MM.1S (cell line): ENCODE measurements at regions not wholly inside any gene's neighbourhood (a gene's known extent, or its start where the extent isn't known, plus 50 kb on each side); places are given as distances from the start of the nearest gene placed in this dataset.

Experiments used
- DNase-seq: peaks from one replicate; pipeline ENCODE4 v3.0.0-alpha.2; 2015
- H2AFZ ChIP-seq: fragments of 300-600 bp; sonication (generic); 2 replicates; pipeline ENCODE4 v1.6.0; 2016; ENCODE audit warnings: antibody characterized with exemption, low read length
- H3F3A ChIP-seq: fragments of 300-600 bp; sonication (generic); 2 replicates; pipeline ENCODE4 v1.6.1; 2016; ENCODE audit warnings: mild to moderate bottlenecking, antibody characterized with exemption, low read length, moderate library complexity, mixed read lengths; ENCODE audit not compliant: insufficient read depth
- H3K27ac ChIP-seq: fragments of 300-600 bp; sonication (generic); 2 replicates; pipeline ENCODE4 v1.5.1; 2016; ENCODE audit warnings: mild to moderate bottlenecking, low read length
- H3K27me3 ChIP-seq: fragments of 300-600 bp; sonication (generic); replicated peaks from 2 replicates; pipeline ENCODE4 v1.6.0; 2016; ENCODE audit warnings: low read length; ENCODE audit not compliant: insufficient read depth
- H3K36me3 ChIP-seq: fragments of 300-600 bp; sonication (generic); replicated peaks from 2 replicates; pipeline ENCODE4 v1.6.1; 2016; ENCODE audit warnings: mild to moderate bottlenecking, low read length, mixed read lengths; ENCODE audit not compliant: insufficient read depth
- H3K4me1 ChIP-seq: fragments of 300-600 bp; sonication (generic); 2 replicates; pipeline ENCODE4 v1.6.1; 2016; ENCODE audit warnings: low read length, mixed read lengths
- H3K4me2 ChIP-seq: fragments of 300-600 bp; sonication (generic); 2 replicates; pipeline ENCODE4 v1.6.0; 2016; ENCODE audit warnings: low read depth, low read length
- H3K4me3 ChIP-seq: fragments of 300-600 bp; sonication (generic); 2 replicates; pipeline ENCODE4 v1.5.1; 2016; ENCODE audit warnings: low read length, mixed read lengths
- H3K79me2 ChIP-seq: fragments of 300-600 bp; sonication (generic); 2 replicates; pipeline ENCODE4 v1.6.1; 2016; ENCODE audit warnings: mixed run types, low read length, mixed read lengths
- H3K9ac ChIP-seq: fragments of 300-600 bp; sonication (generic); 2 replicates; pipeline ENCODE4 v1.6.1; 2016; ENCODE audit warnings: low read length, mixed read lengths
- H3K9me2 ChIP-seq: fragments of 300-600 bp; sonication (generic); replicated peaks from 2 replicates; pipeline ENCODE4 v1.6.1; 2016; ENCODE audit warnings: mild to moderate bottlenecking, low read length, mixed read lengths; ENCODE audit not compliant: insufficient read depth
- H3K9me3 ChIP-seq: fragments of 300-600 bp; sonication (generic); replicated peaks from 2 replicates; pipeline ENCODE4 v1.6.1; 2016; ENCODE audit warnings: mild to moderate bottlenecking, low read length, mixed read lengths; ENCODE audit not compliant: insufficient read depth
- H4K20me1 ChIP-seq: fragments of 300-600 bp; sonication (generic); 2 replicates; pipeline ENCODE4 v1.6.1; 2016; ENCODE audit warnings: mild to moderate bottlenecking, low read length, moderate library complexity, mixed read lengths; ENCODE audit not compliant: insufficient read depth
- EZH2 ChIP-seq: fragments of 300-600 bp; sonication (generic); optimal IDR thresholded peaks from 2 replicates; pipeline ENCODE3; 2017; ENCODE audit warnings: low read depth, mild to moderate bottlenecking, antibody characterized with exemption, low read length, mixed read lengths
- EZH2phosphoT487 ChIP-seq: fragments of 300-600 bp; sonication (generic); IDR thresholded peaks from 2 replicates; pipeline ENCODE4 v1.6.1; 2018; ENCODE audit warnings: antibody characterized with exemption, low read length
- TF ChIP-seq, protein P1 (sequence below): fragments of 300-600 bp; sonication (generic); IDR thresholded peaks from 2 replicates; pipeline ENCODE4 v1.5.1; 2016; ENCODE audit warnings: antibody characterized with exemption, low read length, mixed read lengths

DNA sequence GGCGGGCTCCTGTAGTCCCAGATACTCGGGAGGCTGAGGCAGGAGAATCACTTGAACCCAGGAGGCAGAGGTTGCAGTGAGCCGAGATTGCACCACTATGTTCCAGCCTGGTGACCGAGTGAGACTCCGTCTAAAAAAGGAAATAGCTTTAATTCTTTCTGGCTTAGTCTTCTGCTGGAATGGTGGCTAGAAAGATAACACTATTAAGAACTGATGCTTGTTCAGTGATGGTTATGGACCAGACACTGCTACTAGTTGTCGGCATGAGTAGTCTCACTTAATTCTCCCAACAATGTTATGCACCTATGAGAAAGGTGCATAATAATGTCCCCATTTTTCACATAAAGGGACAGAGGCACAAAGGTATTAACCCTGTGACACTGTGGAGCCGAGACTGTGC, 188.7 kb downstream of the HS3ST3A1 start:
- Histone ChIP-seq H2AFZ (no peak overlapping the region), H3K9ac (no peak overlapping the region), H3K36me3 (no peaks in the 10 kb centered on the region), H3K9me3 (no peaks in the 10 kb centered on the region), H3K4me1 (no peaks in the 10 kb centered on the region), H3K79me2 (no peaks in the 10 kb centered on the region), H3K4me2 (no peak overlapping the region), H3K4me3 (no peak overlapping the region), H3K27ac (no peak overlapping the region), H3F3A (no peaks in the 10 kb centered on the region), H4K20me1 (no peaks in the 10 kb centered on the region), H3K9me2 (no peaks in the 10 kb centered on the region), H3K27me3 (no peaks in the 10 kb centered on the region)
- no peak for DNase-seq
- no peak for TF ChIP-seq EZH2
- TF ChIP-seq EZH2phosphoT487: no peak
- TF ChIP-seq, protein P1, sequence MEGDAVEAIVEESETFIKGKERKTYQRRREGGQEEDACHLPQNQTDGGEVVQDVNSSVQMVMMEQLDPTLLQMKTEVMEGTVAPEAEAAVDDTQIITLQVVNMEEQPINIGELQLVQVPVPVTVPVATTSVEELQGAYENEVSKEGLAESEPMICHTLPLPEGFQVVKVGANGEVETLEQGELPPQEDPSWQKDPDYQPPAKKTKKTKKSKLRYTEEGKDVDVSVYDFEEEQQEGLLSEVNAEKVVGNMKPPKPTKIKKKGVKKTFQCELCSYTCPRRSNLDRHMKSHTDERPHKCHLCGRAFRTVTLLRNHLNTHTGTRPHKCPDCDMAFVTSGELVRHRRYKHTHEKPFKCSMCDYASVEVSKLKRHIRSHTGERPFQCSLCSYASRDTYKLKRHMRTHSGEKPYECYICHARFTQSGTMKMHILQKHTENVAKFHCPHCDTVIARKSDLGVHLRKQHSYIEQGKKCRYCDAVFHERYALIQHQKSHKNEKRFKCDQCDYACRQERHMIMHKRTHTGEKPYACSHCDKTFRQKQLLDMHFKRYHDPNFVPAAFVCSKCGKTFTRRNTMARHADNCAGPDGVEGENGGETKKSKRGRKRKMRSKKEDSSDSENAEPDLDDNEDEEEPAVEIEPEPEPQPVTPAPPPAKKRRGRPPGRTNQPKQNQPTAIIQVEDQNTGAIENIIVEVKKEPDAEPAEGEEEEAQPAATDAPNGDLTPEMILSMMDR: no peak

GRCh38 chr17:13410874-13411273, 190.9 kb downstream of the HS3ST3A1 start:
- H3K4me3 ChIP-seq: no peak overlapping the region
- H3K79me2 ChIP-seq: no peaks in the 10 kb centered on the region
- H3K9me3 ChIP-seq: no peaks in the 10 kb centered on the region
- DNase-seq: no peak
- TF ChIP-seq, protein P1: no peak
- TF ChIP-seq EZH2: no peak
- H3F3A ChIP-seq: no peaks in the 10 kb centered on the region
- no peaks in the 10 kb centered on the region for H3K27me3 ChIP-seq
- no peaks in the 10 kb centered on the region for H3K36me3 ChIP-seq
- H2AFZ ChIP-seq: no peak overlapping the region
- no peak overlapping the region for H3K4me2 ChIP-seq
- H3K9me2 ChIP-seq: no peaks in the 10 kb centered on the region
- no peaks in the 10 kb centered on the region for H3K4me1 ChIP-seq
- H4K20me1 ChIP-seq: no peaks in the 10 kb centered on the region
- no peak overlapping the region for H3K9ac ChIP-seq
- no peak overlapping the region for H3K27ac ChIP-seq

DNA sequence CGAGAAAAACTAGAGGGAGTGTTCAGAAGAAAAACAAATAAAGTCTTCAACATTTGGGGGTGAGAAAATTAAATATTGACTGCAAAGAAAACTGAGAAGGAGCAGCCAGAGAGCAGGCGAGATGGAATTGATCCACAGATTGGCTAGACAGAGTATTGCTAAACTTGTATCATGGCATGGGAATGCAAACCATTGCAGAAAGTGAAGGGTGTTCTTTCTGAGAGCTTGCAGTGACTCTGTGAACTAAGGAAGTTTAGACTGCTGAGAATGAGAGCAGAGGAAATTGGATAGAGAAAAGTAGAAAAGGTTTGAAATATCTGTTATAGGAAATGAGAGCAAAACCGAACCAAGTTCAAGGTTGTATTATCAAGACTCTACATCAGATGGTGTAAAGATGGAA, 191.5 kb downstream of the HS3ST3A1 start:
- H2AFZ ChIP-seq: no peak overlapping the region
- no peaks in the 10 kb centered on the region for H3K79me2 ChIP-seq
- H3K4me3 ChIP-seq: no peak overlapping the region
- H3K27me3 ChIP-seq: no peaks in the 10 kb centered on the region
- no peaks in the 10 kb centered on the region for H3F3A ChIP-seq
- H3K4me1 ChIP-seq: no peaks in the 10 kb centered on the region
- no peak overlapping the region for H3K9ac ChIP-seq
- no peaks in the 10 kb centered on the region for H3K9me3 ChIP-seq
- TF ChIP-seq EZH2phosphoT487 (no peak), EZH2 (no peak)
- TF ChIP-seq, protein P1: no peak
- H3K4me2 ChIP-seq: no peak overlapping the region
- DNase-seq: no peak
- H3K36me3 ChIP-seq: no peaks in the 10 kb centered on the region
- no peaks in the 10 kb centered on the region for H3K9me2 ChIP-seq
- H3K27ac ChIP-seq: no peak overlapping the region
- no peaks in the 10 kb centered on the region for H4K20me1 ChIP-seq
